ENCODE measurements at regions not wholly inside any gene's neighbourhood (a gene's known extent, or its start where the extent isn't known, plus 50 kb on each side); places are given as distances from the start of the nearest gene placed in this dataset.

DNA sequence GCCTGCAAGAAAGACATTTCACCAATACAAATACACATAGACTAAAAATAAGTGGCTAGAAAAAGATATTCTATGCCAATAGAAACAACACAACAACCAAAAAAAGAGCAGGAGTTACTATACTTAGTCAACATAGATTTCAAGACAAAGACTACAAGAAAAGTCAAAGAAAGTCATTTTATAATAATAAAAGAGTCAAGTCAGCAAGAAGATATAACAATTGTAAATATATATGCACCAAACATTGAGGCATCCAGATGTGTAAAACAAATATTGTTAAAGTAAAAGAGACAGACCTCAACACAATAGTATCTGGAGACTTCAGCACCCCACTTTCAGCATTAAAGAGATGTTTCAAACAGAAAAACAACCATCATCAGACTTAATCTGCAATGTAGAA is 104.6 kb downstream of the AMY1C start:
- H3K4me1 ChIP-seq (replicated peaks; ENCODE audit: insufficient read depth) = no peaks in the 10 kb centered on the region
- H3K4me3 ChIP-seq = no peak overlapping the region
- H3K9me2 ChIP-seq (ENCODE audit: insufficient read depth) = peaks cover 4% of the 10 kb centered on the region; the same call in 1 of the 2 replicates
- no peak overlapping the region for H2AFZ ChIP-seq
- ChIA-PET POLR2A (ENCODE audit: unreplicated experiment) (no interaction called here), CTCF (no interaction called here)
- no peaks in the 10 kb centered on the region for H4K20me1 ChIP-seq (ENCODE audit: insufficient read depth)
- no peak for DNase-seq
- no peaks in the 10 kb centered on the region for H3K9me3 ChIP-seq (ENCODE audit: insufficient read depth, low read depth)
- no TSS peak for BruUV-seq (replicated peaks)
- TF ChIP-seq EZH2 (IDR thresholded peaks at IDR 0.05; ENCODE audit: low read depth) = no peak
- TF ChIP-seq, protein P1, sequence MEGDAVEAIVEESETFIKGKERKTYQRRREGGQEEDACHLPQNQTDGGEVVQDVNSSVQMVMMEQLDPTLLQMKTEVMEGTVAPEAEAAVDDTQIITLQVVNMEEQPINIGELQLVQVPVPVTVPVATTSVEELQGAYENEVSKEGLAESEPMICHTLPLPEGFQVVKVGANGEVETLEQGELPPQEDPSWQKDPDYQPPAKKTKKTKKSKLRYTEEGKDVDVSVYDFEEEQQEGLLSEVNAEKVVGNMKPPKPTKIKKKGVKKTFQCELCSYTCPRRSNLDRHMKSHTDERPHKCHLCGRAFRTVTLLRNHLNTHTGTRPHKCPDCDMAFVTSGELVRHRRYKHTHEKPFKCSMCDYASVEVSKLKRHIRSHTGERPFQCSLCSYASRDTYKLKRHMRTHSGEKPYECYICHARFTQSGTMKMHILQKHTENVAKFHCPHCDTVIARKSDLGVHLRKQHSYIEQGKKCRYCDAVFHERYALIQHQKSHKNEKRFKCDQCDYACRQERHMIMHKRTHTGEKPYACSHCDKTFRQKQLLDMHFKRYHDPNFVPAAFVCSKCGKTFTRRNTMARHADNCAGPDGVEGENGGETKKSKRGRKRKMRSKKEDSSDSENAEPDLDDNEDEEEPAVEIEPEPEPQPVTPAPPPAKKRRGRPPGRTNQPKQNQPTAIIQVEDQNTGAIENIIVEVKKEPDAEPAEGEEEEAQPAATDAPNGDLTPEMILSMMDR (conservative IDR thresholded peaks at IDR 0.05) = no peak
- H3K4me2 ChIP-seq = no peak overlapping the region
- no peak overlapping the region for H3K27ac ChIP-seq
- intact Hi-C loops (cut with micrococcal nuclease; ENCODE audit: unreplicated experiment) = no loop called here
- no peaks in the 10 kb centered on the region for H3K27me3 ChIP-seq (ENCODE audit: insufficient read depth, low read depth)
- H3K79me2 ChIP-seq (ENCODE audit: low read depth) = no peaks in the 10 kb centered on the region
- H3K36me3 ChIP-seq (ENCODE audit: low read depth) = no peaks in the 10 kb centered on the region
- no peaks in the 10 kb centered on the region for H3F3A ChIP-seq (ENCODE audit: insufficient read depth, low read depth)

DNA sequence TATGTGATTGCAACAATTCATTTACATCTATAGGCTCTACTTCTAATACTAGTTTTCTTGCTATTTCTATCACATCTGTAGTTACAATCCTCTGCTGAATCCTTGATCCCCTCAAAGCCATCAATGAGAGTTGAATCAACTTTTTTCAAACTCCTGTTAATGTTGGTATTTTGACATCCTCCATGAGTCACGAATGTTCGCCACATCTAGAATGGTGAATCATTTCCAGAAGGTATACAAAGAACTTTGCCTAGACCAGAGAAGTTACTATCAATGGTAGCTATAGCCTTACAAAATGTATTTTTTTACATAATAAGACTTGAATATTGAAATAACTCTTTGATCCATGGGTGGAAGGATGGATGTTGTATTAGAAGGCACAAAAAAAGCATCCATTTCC is 110.0 kb downstream of the AMY1C start:
- CTCF ChIA-PET = no interaction called here
- no peak for DNase-seq
- BruUV-seq (replicated peaks) = no TSS peak

DNA sequence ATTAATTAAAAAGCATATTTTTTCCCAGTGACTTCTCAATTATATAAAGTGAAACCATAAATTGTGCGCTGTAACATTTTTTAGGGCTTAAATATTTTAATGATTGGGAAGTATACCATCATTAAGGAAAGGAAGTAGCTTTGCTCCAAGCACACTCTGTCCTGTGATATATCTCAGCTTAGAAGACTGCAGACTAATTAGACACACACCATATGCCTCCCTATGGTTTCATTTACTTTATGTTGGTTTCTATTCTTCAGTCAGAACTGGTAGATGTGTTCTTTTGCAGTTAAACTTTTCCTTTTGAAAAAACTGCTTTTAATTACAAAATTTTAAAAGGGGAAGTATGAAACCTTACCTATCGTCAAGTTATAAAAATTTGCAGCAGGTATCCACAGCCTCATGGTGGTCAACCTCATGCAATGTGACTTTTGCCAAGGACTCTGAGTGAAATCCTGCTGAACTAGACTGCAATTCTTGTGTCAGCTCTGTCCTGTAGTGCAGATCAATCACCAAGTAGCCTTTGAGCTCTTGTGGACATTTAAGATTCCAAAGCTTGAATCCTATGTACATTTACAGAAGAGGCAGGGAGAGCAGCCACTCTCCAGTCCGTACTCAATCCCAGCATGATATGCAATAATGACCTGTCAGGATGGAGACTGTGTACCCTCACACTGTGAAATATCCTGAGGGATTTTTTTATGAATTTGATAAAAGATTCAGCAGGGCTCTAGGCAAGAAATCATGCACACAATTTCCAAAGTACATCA is 149.1 kb downstream of the AMY1C start:
- intact Hi-C loops (cut with micrococcal nuclease; ENCODE audit: unreplicated experiment) = no loop called here
- CTCF ChIA-PET = no interaction called here

More for the DNA sequence above, 110.0 kb downstream of the AMY1C start:
- Histone ChIP-seq H3K9me3 (ENCODE audit: insufficient read depth, low read depth) (no peaks in the 10 kb centered on the region), H3K36me3 (ENCODE audit: low read depth) (no peaks in the 10 kb centered on the region), H4K20me1 (ENCODE audit: insufficient read depth) (no peaks in the 10 kb centered on the region), H3K79me2 (ENCODE audit: low read depth) (no peaks in the 10 kb centered on the region), H3K4me3 (no peak overlapping the region), H3K4me1 (replicated peaks; ENCODE audit: insufficient read depth) (no peaks in the 10 kb centered on the region), H3K4me2 (no peak overlapping the region), H3K27ac (no peak overlapping the region), H3K27me3 (ENCODE audit: insufficient read depth, low read depth) (no peaks in the 10 kb centered on the region), H3K9me2 (ENCODE audit: insufficient read depth) (peaks cover 4% of the 10 kb centered on the region; the same call in 1 of the 2 replicates), H2AFZ (no peak overlapping the region), H3F3A (ENCODE audit: insufficient read depth, low read depth) (no peaks in the 10 kb centered on the region)
- POLR2A ChIA-PET (ENCODE audit: unreplicated experiment) = no interaction called here
- intact Hi-C loops (cut with micrococcal nuclease; ENCODE audit: unreplicated experiment) = no loop called here
- TF ChIP-seq EZH2 (IDR thresholded peaks at IDR 0.05; ENCODE audit: low read depth) = no peak
- TF ChIP-seq, protein P1 (conservative IDR thresholded peaks at IDR 0.05) = no peak

More for the DNA sequence above, 149.1 kb downstream of the AMY1C start:
- Histone ChIP-seq H3K4me2 (no peak overlapping the region), H3K4me1 (replicated peaks; ENCODE audit: insufficient read depth) (no peaks in the 10 kb centered on the region), H3K27ac (no peak overlapping the region), H2AFZ (0 out of 2 replicates have a peak overlapping the region, but pooled peaks have one; percentile 15), H3K9me2 (ENCODE audit: insufficient read depth) (no peaks in the 10 kb centered on the region), H3K36me3 (ENCODE audit: low read depth) (no peaks in the 10 kb centered on the region), H3K27me3 (ENCODE audit: insufficient read depth, low read depth) (no peaks in the 10 kb centered on the region), H4K20me1 (ENCODE audit: insufficient read depth) (no peaks in the 10 kb centered on the region), H3F3A (ENCODE audit: insufficient read depth, low read depth) (no peaks in the 10 kb centered on the region), H3K4me3 (no peak overlapping the region), H3K79me2 (ENCODE audit: low read depth) (no peaks in the 10 kb centered on the region), H3K9me3 (ENCODE audit: insufficient read depth, low read depth) (no peaks in the 10 kb centered on the region)
- POLR2A ChIA-PET (ENCODE audit: unreplicated experiment) = no interaction called here
- TF ChIP-seq, protein P1 (conservative IDR thresholded peaks at IDR 0.05) = no peak
- TF ChIP-seq EZH2 (IDR thresholded peaks at IDR 0.05; ENCODE audit: low read depth) = no peak
- BruUV-seq (replicated peaks) = no TSS peak
- no peak for DNase-seq

Data from PC-9 (cell line).